Keratinocyte (primary cell): ENCODE measurements at regions not wholly inside any gene's neighbourhood (a gene's known extent, or its start where the extent isn't known, plus 50 kb on each side); places are given as distances from the start of the nearest gene placed in this dataset.

Experiments
- DNase-seq: peaks from one replicate; pipeline ENCODE4 v3.0.0-alpha.2; 2011; ENCODE audit warnings: low read depth, missing footprints, low spot score
- FAIRE-seq: peaks from 2 replicates; lab custom pipeline; 2011; peaks lifted over from hg19 to GRCh38; lab: Jason Lieb, UNC
- H2AFZ ChIP-seq: 2 replicates; pipeline ENCODE4 v1.6.0; 2012; ENCODE audit warnings: low read length, control low read depth, inconsistent platforms; ENCODE audit not compliant: control insufficient read depth
- H3K27ac ChIP-seq: 2 replicates; pipeline ENCODE4 v1.5.1; 2011; ENCODE audit warnings: low read length; ENCODE audit not compliant: control insufficient read depth, insufficient read depth
- H3K27me3 ChIP-seq: 3 replicates; pipeline ENCODE4 v1.6.0; 2011; ENCODE audit warnings: low read length; ENCODE audit not compliant: control insufficient read depth, insufficient read depth; ENCODE audit errors: extremely low read depth
- H3K36me3 ChIP-seq, 2 experiments: 2 replicates in 1 of 2; 3 replicates in 1 of 2; pipeline ENCODE4 v1.5.1; 2011; ENCODE audit warnings: low read length in 2 of 2, mild to moderate bottlenecking in 1 of 2; ENCODE audit not compliant: control insufficient read depth in 2 of 2, insufficient read depth in 2 of 2; ENCODE audit errors: extremely low read depth in 1 of 2
- H3K4me1 ChIP-seq: 3 replicates; pipeline ENCODE4 v1.5.1; 2011; ENCODE audit warnings: low read length; ENCODE audit not compliant: control insufficient read depth, insufficient read depth; ENCODE audit errors: extremely low read depth
- H3K4me2 ChIP-seq: 3 replicates; pipeline ENCODE4 v1.6.0; 2011; ENCODE audit warnings: low read depth, low read length; ENCODE audit not compliant: control insufficient read depth, insufficient read depth; ENCODE audit errors: extremely low read depth
- H3K4me3 ChIP-seq, 3 experiments: fragments of 200-600 bp in 1 of 3; sonication (generic) in 1 of 3; 2 replicates in 2 of 3; 3 replicates in 1 of 3; pipeline ENCODE4 v1.5.1; 2011 to 2016; ENCODE audit warnings: low read length in 3 of 3, mild to moderate bottlenecking in 3 of 3, control low read depth in 2 of 3, inconsistent platforms in 1 of 3, low read depth in 1 of 3, mixed read lengths in 1 of 3, mixed run types in 1 of 3, moderate library complexity in 1 of 3; ENCODE audit not compliant: control insufficient read depth in 2 of 3, insufficient read depth in 2 of 3; ENCODE audit errors: extremely low read depth in 1 of 3
- H3K79me2 ChIP-seq: 2 replicates; pipeline ENCODE4 v1.6.0; 2012; ENCODE audit warnings: low read length; ENCODE audit not compliant: control insufficient read depth, insufficient read depth
- H3K9ac ChIP-seq: 3 replicates; pipeline ENCODE4 v1.6.0; 2011; ENCODE audit warnings: low read length; ENCODE audit not compliant: control insufficient read depth, insufficient read depth; ENCODE audit errors: extremely low read depth
- H3K9me1 ChIP-seq: 3 replicates; pipeline ENCODE4 v1.6.0; 2011; ENCODE audit warnings: low read length; ENCODE audit not compliant: control insufficient read depth, insufficient read depth; ENCODE audit errors: extremely low read depth
- H3K9me3 ChIP-seq: 2 replicates; pipeline ENCODE4 v1.5.1; 2012; ENCODE audit warnings: low read depth, low read length; ENCODE audit not compliant: control insufficient read depth
- H4K20me1 ChIP-seq: 3 replicates; pipeline ENCODE4 v1.6.0; 2011; ENCODE audit warnings: low read length; ENCODE audit not compliant: control insufficient read depth, insufficient read depth; ENCODE audit errors: extremely low read depth
- CTCF ChIP-seq, 3 experiments: IDR thresholded peaks in 1 of 3; conservative IDR thresholded peaks in 1 of 3; optimal IDR thresholded peaks in 1 of 3; 2 replicates in 2 of 3; 3 replicates in 1 of 3; pipeline versions ENCODE3 to v1.5.1; 2011; ENCODE audit warnings: low read length in 3 of 3, mild to moderate bottlenecking in 3 of 3, moderate library complexity in 2 of 3, control low read depth in 1 of 3, inconsistent platforms in 1 of 3; ENCODE audit not compliant: insufficient read depth in 2 of 3; ENCODE audit errors: extremely low read depth in 1 of 3
- EZH2 ChIP-seq: IDR thresholded peaks from one replicate; pipeline ENCODE4 v1.6.1; 2012; ENCODE audit warnings: inconsistent platforms, mild to moderate bottlenecking, low read length, moderate library complexity
- dilution Hi-C: fragments of 300-500 bp; cut with MboI; formaldehyde crosslinking; loops from one replicate; pipeline ENCODE4 v1.7.0; 2020; ENCODE audit warnings: low sequenced_read_pairs; ENCODE audit not compliant: extremely low pct_ligation_motif_present

- Histone ChIP-seq H2AFZ (no peak overlapping the region), H3K27ac (no peak overlapping the region), H3K36me3 (no peaks in the 10 kb centered on the region), H3K4me3 (no peak overlapping the region), H3K9me1 (no peaks in the 10 kb centered on the region), H3K9me3 (no peaks in the 10 kb centered on the region), H4K20me1 (no peaks in the 10 kb centered on the region), H3K9ac (no peak overlapping the region), H3K27me3 (no peaks in the 10 kb centered on the region), H3K4me1 (peaks cover 14% of the 10 kb centered on the region), H3K4me2 (no peak overlapping the region), H3K79me2 (no peaks in the 10 kb centered on the region)
- FAIRE-seq (no peak), DNase-seq (no peak)
- dilution Hi-C loops = no loop called here
- TF ChIP-seq EZH2 (no peak), CTCF (optimal IDR thresholded peaks at IDR 0.05 in 1 of 3, IDR thresholded peaks at IDR 0.05 in 1 of 3, conservative IDR thresholded peaks at IDR 0.05 in 1 of 3; ENCODE audit: extremely low read depth in 1 of 3, insufficient read depth in 2 of 3, low read length in 3 of 3) (no peak)
Observed at GRCh38 chr6:112469306-112469705, 122.2 kb downstream of the RFPL4B start.

DNA sequence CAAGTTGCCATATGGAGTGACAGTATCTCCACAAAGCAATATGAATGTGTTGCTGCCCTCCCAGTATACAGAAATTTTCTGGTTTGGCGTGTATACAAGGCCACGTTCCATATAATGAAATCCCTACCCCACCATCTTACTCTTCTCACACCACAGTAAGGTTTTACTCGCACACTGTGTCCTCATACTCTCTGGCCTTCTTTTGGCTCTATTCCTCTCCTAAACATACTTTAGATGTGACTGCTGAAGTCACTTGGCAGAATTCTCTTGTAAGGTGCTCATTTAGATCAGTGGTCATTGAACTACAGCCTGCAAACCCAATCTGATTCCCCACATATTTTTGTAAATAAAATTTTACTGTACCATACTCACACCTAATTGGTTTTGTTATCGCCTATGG, 123.2 kb downstream of the RFPL4B start:
- H4K20me1 ChIP-seq = no peaks in the 10 kb centered on the region
- no peak overlapping the region for H3K9ac ChIP-seq
- peaks cover 14% of the 10 kb centered on the region for H3K4me1 ChIP-seq
- H3K4me2 ChIP-seq = no peak overlapping the region
- H2AFZ ChIP-seq = no peak overlapping the region
- no peak for TF ChIP-seq EZH2
- TF ChIP-seq CTCF (optimal IDR thresholded peaks at IDR 0.05 in 1 of 3, IDR thresholded peaks at IDR 0.05 in 1 of 3, conservative IDR thresholded peaks at IDR 0.05 in 1 of 3; ENCODE audit: extremely low read depth in 1 of 3, insufficient read depth in 2 of 3, low read length in 3 of 3) = no peak
- FAIRE-seq = no peak
- no peaks in the 10 kb centered on the region for H3K9me1 ChIP-seq
- H3K9me3 ChIP-seq = no peaks in the 10 kb centered on the region
- dilution Hi-C loops = no loop called here
- H3K27me3 ChIP-seq = no peaks in the 10 kb centered on the region
- no peak overlapping the region for H3K27ac ChIP-seq
- H3K4me3 ChIP-seq = no peak overlapping the region
- DNase-seq = no peak
- no peaks in the 10 kb centered on the region for H3K36me3 ChIP-seq
- no peaks in the 10 kb centered on the region for H3K79me2 ChIP-seq
